Activated CD4-positive, CD25-positive, alpha-beta regulatory T cell treated with anti-CD3 and anti-CD28 coated beads, Interleukin-2, amount 50 U/mL, for 72 hours (primary cell): ENCODE measurements at regions not wholly inside any gene's neighbourhood (a gene's known extent, or its start where the extent isn't known, plus 50 kb on each side); places are given as distances from the start of the nearest gene placed in this dataset.

Experiments used
- DNase-seq: peaks from one replicate; pipeline ENCODE4 v3.0.0; 2021

DNA sequence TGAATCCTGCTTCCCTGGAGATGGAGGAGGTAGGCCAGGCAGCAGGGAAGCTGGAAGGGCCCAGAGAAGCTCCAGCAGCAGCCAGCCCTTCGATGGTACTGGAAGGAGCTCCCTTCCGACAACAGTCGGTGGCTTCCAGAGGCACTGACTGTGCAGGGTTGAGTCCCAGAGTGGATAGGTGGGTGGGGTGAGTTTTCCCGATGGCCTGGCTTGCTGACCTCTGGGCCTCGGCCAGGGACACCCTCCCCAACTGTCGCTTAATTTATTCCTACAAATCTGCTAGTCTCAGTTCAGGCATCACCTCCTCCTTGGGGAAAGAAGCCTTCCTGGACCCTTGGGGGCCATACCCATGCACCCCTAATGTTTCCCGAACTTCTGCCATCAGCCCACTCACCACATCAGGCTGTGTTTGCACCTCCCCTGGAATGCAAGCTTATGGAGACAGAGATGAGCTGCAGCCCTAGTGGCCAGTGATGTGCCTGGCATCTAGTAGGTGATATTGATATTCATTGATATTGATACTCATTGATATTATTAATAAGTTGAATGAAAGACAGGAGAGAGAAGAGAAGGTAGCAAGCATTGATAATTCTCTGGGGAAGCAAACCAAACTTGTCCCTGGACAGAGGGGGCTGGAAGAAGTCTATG lies 104.6 kb upstream of the BOD1 start:
- DNase-seq: no peak

DNA sequence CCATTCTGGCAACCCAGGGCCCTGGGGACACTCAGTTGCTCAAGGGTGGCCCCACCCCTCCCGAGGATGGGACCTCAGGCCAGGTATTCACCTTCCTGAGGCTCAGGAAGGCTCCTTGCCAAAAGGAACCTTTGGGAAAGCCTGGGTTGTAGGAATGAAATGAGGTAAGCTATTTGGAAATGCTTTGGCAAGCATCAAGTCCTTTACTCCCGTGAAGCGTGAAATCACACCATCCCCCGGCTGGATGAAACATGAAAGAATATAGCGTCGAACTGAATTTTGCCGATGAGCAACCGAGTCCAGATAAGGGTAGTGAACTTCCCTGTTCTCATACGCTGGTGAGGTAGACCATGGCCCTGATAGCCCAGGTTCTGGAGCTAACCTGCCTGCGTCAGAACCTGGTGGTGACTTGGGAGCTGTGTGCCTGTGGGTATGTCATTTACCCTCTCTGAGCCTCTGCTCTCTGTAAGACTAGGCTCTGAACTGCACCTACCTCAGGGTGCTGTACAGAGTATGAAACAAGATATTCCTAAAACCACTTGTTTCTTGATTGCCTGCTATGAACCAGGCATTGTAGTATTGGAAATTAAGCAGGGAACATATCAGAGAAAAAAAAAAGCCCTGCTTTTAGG lies 105.3 kb upstream of the BOD1 start:
- no peak for DNase-seq

DNA sequence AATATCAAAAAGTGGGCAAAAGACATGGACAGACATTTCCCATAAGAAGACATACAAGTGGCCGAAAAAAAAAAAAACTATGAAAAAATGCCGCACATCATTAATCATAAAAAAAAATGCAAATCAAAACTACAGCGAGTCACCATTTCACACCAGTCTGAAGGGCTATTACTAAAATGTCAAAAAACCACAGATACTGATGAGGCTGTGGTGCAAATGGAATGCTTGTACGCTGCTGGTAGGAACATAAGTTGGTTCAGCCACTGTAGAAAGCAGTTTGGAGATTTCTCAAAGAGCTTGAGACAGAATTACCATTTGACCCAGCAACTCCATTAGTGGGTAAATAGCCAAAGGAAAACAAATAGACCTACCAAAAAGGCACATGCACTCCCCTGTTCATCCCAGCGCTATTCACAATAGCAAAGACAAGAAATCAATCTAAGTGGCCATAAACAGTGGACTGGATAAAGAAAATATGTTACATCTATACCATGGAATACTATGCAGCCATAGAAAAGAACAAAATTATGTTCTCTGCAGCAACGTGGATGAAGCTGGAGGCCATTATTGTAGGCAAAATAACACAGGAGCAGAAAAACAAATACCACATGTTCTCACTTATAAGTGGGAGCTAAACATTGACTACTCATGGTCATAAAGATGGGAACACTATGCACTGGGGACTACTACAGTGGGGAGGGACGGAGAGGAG lies 110.6 kb upstream of the BOD1 start:
- no peak for DNase-seq

DNA sequence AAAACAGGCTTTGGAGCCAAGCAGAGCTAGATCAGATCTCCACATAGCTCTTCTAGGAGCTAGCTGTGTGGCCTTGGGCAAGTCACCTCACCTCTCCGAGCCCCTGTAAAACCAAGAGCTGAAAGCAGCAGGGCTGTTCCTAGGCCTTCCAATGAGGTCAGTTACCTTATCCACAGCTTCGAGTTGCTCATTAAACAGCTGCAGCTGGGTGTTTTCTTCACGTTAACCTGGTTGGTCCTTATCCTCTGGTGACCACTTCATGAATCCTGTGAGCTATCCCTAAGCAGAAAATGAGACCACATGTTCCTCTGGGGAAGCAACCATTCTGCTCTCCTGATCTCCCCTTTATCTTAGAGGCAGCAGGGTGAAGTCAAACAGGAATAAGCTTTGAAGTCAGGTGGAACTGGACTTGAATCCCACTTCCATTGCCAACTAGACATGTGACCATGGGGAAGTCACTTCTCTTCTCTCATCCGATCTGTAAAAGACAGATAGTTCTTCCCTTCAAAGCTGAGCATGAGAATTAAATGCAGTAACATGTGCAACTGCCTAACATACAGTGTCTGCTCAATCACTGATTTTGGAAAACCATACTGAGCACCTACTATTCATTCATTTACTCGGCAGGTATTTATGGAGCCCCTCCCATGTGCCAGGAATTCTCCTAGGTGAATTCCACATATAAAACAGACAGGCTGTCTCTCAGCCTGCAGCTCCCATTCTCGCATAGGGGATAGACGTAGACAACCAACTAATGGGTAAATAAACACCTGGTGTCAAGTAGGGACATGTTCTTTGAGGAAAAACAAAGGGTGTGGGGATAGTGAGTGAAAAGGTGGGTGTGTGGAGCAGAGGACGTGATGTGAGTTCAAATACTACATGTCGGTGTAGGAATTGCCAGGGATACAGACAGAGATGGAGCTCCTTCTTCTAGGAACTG lies 111.7 kb upstream of the BOD1 start:
- no peak for DNase-seq

DNA sequence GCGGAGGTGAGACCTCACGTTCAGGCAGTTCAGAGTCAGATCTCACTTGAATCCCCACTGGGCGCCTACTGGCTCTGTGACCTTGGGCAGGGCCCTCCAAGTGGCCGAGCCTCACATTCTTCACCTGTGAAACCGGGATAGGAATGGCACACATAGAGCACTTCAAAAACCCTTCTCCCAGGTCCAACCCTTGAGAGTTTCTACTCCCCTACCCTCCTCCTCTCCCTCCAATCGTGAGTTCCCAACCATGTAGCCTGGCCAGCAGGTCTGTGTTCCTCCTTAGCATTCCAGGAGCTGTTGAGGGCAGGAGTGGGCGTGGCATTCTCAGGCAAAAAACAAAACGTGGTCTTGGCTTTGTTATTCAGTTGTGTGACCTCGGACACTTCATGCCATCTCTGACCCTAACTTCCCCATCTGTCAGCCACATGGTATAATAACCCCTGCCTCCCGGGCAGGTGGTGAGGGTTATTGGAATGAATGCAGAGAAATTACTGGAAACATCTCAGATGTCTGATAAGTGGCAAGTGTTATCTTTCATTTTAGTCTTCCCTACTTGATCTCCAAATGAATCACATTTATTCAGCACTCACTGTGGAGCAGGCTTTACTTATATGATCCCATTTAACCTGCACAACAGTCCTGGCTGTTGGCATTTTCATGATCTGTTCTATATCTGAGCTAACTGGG lies 112.8 kb upstream of the BOD1 start:
- no peak for DNase-seq

DNA sequence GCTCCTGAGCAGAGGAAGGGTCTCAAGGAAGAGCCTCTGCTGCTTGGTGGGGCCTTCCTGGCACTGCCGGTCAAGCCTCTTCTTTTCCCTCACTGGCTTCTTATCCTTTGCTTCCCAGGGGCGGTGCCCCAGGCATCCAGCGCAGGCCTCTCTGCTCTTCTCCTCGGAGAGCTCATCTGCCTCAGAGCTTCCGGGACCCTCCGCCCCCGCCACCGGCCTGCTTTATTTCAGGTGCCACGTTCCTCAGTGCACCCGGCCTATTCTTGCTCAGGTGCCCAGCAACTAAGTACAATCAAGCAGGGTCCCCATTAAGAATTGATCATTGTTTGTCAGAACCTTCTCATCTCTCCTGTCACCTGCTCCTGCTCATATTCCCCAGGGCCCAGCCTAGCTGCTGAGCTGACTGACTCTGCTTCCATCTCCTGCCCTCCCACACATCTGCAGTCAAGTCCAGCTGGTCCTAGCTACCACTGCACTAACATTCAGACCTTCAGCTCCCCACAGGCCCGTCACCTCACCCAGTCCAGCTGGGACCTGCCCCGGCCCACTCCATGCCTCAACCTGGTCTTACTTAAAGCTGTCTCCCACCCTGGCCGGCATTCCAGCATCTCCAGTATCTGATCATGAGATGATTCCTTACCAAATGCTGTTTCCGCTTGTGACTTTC lies 114.3 kb upstream of the BOD1 start:
- no peak for DNase-seq

DNA sequence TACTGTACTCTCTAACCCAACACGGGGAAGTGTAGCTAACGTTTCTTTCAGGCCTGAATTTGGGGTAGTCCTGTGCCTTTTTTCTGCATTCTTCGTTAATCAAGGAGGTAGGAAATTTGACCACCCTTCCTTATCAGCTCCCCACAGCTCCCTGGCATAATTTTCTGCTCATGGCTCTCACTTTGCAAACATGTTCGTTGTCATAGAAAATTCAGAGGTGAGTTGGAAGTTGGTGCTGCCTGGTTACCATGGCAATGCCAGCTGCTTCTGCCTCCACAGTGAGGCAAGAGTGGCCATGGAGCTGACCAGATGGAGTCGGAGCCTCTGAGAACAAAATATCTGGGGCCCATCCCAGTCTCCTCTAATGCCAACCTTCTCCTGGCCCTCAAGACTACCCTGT lies 116.6 kb upstream of the BOD1 start:
- DNase-seq: no peak

DNA sequence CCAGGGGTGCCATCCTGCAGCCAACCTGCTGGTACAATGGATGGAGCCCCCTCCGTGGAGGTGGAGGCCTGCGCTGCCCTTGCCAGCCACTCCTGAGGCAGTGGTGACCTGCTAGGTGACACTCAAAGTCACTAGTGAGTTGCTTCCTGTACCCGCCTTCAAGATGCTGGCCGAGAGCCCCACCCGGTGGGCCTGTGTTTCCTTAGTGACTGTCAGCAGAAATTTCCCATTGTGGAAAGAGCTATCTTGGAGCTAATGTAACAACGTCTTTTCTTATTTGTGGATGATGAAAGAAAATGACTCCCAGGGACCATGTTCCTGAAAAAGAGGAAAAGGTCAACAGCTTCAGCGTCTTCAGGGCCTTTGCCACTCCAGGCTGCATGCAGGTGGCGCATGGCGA lies 117.0 kb upstream of the BOD1 start:
- no peak for DNase-seq

DNA sequence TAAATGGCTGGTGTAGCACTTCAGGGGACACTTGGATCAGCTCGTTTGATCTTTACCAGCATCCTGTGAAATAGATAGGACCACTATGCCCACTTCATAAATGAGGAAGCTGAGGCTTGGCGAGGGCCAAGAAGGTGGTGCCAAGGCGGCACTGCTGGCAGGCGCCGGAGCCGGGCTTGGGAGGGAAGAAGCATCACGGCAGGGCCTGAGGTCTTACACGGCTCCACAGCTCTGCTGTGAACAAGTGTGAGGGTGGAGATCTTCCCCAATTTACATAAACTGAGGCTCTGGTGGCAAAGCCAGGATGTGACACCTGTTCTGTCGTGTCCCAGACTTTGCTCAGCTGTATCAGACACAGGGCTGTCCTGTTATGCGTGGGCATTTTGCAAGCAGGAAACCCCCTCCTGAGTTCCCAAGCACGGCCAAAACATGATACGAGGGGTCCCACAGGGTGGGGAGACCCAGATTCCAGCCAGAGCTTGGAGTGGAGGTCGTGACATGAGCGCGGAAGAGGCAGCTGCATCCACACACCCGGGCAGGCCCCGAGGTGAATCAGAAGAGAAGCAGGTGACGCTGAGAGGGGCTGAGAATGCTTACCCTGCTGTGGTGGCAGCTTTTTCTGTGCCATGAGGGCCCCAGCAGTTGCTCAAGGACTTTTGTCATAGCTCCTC lies 117.5 kb upstream of the BOD1 start:
- DNase-seq: no peak

DNA sequence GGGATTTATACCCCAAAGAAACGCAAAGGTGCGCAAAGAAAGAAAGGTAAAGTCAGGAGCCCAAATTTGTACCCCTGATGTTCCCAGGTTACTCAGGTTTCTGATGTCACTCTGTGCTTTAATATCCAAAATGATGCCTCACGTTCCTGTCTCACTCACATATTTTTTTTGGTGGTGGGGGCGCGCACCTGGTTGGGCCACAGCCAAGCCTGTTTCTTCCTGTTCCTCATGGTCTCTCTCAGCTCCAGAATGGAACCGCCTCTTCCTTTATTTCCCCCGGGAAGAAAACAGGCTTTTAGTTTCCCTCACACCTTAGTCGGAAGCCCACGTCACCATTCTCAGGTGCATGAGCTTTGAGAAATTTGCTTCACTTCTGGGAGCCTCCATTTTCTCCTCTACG lies 118.3 kb upstream of the BOD1 start:
- DNase-seq: no peak

DNA sequence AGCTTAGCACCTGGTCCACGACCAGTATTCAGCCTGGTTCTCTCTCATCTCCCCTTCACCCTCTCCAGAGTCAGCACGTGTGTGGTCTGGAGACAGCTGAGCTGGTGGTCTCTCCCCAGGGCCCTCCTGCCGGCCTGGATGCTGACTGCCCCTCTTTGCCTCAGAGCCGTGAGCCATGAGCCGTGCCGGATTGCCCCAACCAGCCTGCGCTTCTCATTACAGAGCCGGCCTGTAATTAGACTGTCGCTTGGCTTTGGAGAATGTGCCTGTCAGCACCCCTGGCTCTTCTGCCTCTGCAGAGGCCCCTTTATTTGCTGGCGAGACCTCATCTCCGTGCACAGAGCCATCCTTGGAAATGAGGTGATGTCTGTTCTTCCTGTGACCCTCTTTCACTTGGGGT lies 118.7 kb upstream of the BOD1 start:
- no peak for DNase-seq

DNA sequence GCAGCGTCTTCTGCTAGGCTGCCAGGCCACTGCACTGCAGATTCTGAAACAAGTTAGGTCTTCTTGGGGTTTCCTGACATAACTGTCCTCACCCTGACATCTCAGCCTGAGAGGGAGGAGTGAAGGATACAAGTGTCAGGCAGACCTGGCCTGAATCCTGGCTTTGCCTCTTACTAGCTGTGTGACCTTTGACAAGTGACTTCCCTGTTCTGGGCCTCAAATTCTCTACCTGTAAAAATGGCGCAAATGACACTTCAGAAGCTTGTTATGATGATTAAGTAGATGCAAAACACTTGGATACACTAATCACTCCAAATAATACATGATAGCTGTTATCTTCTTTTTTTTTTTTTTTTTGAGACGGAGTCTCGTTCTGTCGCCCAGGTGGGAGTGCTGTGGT lies 119.2 kb upstream of the BOD1 start:
- no peak for DNase-seq

DNA sequence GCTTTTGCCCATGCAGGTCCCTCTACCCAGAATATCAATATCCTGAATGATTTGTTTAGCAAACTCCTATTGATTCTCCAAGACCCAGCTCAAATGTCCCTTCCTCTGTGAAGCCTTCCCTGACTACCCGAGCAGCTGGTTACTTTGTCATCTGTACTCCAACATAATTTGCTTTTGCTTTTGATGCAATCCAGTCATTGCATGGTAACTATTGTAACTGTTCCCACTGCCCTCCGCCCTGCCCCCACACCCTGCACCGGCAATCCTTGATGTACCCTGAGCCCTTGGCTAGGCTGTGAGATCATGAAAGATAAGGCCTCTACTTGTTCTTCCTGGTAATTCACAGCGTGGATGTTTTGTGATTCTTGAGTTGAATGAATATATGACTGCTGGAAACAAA lies 119.9 kb upstream of the BOD1 start:
- DNase-seq: no peak

DNA sequence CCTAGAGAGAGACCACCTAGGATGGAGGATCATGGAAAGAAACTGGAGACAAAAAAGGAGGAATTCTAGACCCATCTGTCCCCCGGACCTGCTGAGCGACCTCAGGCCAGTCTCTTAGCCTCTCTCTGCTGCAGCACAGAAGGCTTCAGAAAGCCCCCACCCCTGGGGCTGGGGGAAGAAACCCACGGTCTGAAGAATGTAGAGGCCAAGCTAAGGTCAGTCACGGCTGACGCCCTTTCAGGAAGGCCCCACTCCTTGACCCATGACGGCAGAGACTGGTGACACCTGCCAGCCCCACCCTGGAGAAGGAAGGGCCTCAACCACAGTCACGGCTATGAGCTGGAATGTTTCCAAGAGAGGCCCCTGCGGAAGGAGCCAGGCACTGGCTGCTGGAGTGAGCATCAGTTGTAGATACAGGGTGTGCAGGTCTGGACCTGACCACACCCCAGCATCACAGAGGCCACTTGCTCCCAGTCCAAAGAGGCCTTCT lies 120.5 kb upstream of the BOD1 start:
- DNase-seq: no peak

DNA sequence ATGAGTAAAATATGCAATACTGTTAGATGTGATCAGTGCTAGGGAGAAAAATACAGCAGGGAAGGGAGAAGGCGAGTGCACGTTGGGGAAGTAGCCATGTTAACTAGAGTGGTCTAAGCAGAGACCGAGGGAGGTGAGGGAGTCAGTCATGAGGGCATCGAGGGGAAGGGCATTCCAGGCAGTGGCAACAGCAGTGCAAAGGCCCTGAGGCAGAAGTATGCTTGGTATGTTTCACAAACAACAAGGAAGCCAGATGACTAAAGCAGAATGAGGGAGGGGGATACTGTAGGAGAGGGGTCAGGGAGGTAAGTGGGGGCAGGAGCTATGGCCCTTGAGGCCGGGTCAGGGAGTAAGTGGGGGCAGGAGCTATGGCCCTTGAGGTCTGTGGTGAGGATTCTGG lies 123.3 kb upstream of the BOD1 start:
- DNase-seq: no peak

DNA sequence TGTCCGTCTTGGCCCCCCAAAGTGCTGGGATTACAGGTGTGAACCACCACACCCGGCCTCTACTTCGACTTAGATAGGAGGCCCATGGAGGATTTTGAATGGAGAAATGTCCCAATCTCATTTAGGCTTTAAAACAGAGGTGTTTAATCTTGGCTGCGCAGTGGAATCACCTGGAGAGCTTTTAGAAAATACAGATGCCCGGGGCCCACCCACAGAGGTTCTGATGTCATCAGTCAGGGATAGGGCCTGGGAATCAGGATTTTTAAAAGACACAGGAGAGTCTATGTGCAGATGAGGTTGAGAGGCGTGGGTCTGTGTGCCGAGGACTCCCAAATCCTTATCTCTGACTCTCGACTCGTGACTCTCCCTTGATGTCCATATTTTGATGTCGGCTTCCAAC lies 124.0 kb upstream of the BOD1 start:
- no peak for DNase-seq

DNA sequence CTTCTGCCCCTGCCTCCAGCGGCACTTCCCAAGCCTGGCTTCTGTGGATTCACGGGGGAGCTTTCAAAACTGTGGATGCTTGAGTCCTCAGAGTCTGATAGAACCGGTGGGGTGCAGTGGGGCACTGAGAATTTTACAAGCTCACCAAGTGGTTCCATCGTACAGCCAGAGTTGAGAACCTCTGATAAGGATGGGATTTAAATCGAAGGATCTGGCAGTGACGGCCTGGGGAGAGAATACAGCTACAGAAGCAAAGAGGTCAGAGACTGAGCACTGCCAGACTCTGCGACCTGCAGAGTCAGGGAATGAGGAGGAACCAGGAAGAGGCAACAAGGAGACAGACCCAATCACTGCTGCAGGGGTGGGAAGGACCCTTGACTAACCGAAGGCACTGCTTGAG lies 124.6 kb upstream of the BOD1 start:
- no peak for DNase-seq

DNA sequence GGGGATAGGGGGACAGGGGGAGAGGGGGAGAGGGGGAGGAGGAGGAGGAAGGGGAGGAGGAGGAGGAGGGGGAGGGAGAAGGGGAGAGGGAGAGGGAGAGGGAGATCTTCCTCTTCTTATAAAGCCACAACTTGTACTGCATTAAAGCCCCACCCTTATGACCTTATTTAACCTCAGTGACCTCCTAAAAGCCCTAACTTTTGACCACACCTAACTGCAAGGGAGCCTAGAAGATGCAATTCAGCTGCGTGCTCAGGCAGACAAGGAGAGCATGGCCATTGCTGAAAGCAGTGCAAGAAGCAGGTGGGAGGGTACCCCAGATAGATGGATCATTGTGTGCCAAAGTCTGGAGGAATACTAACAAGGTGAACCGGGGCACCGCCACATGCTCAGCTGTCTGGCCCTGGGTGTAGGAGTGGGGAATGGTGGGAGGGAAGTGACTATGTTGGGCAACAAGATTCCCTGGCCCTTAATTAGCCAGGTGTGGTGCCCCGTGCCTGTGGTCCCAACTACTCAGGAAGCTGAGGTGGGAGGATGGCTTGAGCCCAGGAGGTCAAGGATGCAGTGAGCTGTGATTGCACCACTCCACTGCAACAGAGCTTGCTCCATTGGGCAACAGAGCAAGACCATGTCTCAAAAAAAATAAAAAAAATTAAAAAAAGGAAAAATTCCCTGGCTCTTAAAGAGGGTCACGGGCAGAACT lies 125.4 kb upstream of the BOD1 start:
- DNase-seq: no peak

DNA sequence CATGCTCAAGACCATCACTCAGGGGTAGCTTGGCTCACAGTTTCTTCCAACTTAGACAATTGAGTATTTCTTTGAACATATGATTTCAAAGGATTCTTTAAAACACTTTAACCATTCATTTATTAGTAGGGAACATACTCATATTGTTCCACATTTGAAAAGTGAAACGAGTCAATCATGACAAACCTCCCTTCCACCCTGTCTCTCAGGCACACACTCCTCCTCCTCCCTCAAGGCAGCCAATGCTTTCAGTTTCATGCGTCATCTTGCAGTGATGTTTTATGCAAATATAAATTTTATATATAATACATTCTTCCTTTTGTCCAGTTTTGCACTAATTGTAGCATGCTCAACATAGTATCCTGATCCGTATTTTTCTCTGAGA lies 126.0 kb upstream of the BOD1 start:
- DNase-seq: no peak

DNA sequence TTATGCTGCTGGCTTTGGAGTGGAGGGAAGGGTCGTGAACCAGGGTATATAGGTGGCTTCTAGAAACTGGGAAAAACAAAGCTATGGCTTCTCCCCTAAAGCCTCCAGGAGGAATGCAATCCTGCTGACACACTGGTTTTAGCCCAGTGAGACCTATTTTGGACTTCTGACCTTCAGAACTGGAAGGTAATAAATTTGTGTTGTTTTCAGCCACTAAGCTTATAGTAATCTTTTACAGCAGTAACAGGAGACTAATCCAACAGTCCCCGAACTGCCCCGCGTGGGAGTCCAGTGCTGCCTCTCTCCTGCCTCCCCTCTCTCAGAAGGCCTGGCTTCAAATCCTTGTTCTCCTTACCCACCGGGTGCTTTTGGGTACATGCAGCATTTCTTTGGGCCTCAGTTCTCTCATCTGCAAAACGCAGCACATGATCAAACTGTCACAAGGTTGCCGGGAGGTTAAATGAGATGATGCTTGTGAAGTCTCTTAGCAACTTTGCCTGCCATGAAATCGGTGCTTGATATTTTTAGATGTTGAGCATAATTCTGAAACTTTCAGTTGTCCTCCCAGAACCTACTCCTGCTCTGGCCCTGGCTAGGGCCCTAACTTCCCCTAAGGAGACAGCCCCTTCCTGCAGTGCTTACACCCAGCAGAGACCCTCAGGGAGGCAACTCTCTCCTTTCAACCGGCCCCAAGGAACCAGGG lies 127.3 kb upstream of the BOD1 start:
- DNase-seq: no peak
